ENCODE measurements at regions not wholly inside any gene's neighbourhood (a gene's known extent, or its start where the extent isn't known, plus 50 kb on each side); places are given as distances from the start of the nearest gene placed in this dataset.

GRCh38 chr3:124249038-124249437, 257.1 kb upstream of the ROPN1 start:
- DNase-seq, result no peak

DNA sequence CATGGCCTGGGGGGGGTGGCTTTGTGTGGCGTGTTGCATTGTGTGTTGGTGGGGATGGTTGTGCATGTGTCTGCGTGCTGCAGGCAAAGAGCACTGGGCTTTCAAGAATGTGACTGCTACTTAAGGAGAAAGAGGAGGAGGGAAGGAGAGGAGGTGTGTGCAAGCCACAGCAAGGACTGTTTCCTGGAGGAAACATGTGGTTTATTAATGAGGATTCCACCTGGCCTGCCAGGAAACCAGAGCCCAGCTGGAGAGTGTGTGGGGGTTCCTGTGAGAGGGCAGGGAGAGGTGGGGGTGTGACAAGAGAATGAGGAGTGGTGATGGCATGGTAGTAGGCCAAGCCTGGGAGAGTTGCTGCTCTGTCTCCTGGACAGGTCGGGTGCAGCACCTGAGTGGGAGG, 258.1 kb upstream of the ROPN1 start:
- no peak for DNase-seq

GRCh38 chr3:124256156-124256555, 264.2 kb upstream of the ROPN1 start:
- DNase-seq, result no peak

DNA sequence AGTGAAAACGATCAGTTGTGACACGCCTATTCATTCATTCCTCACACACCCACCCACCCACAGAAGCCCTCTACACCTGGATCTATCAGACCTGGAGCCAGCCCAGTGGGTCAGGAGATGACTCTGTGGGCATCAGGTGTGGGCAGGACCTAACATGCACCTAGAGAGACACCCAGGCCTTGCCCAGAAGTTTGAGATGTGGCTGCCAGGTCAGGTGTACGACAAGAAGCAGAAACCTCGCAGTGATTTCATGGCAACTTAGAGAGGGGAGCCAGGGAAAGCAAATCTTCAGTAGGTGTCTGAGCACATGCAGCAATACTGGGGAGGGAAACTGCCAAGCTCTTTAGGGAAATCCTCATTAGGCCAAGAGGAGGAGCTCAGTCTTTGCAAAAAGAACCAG, 264.7 kb upstream of the ROPN1 start:
- DNase-seq, result no peak

- DNase-seq, result peak; percentile 25 to 59 (median 47)
Observed at GRCh38 chr3:124257336-124257864, 265.5 kb upstream of the ROPN1 start.

- peak; percentile 28 to 49 (median 37) for DNase-seq
Observed at GRCh38 chr3:124258057-124258500, 266.2 kb upstream of the ROPN1 start.

- peak; percentile 89 to 91 (median 89) for DNase-seq
Observed at GRCh38 chr3:124260206-124260915, 268.4 kb upstream of the ROPN1 start.

- DNase-seq, result no peak
Observed at GRCh38 chr3:124261306-124261705, 269.4 kb upstream of the ROPN1 start.

- peak; percentile 60 to 76 (median 66) for DNase-seq
Observed at GRCh38 chr3:124263168-124263567, 271.2 kb upstream of the ROPN1 start.

GRCh38 chr3:124264346-124264745, 272.4 kb upstream of the ROPN1 start:
- DNase-seq, result no peak

- DNase-seq, result no peak
Observed at GRCh38 chr3:124266487-124266886, 274.6 kb upstream of the ROPN1 start.

DNA sequence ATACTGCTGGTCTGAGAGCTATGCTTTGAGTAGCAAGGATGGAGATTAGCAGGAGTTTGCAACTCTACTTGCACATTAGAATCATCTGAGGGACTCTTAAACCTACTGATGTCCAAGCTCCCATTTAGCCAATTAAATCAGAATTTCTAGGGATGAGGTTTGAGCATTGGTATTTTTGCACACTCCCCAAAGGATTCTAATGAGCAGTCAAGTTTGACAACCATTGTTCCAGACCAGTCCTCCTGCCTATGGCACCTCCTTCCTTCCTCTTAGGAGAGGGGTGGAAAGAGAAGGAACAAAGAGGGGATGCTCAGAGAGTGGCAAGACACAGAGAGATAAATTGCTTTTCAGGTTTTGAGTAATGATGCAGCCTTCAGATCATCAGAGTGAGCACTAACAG, 275.5 kb upstream of the ROPN1 start:
- DNase-seq, result no peak

GRCh38 chr3:124268355-124268754, 276.4 kb upstream of the ROPN1 start:
- DNase-seq, result no peak

- DNase-seq, result no peak
Observed at GRCh38 chr3:124269619-124270018, 277.7 kb upstream of the ROPN1 start.

DNA sequence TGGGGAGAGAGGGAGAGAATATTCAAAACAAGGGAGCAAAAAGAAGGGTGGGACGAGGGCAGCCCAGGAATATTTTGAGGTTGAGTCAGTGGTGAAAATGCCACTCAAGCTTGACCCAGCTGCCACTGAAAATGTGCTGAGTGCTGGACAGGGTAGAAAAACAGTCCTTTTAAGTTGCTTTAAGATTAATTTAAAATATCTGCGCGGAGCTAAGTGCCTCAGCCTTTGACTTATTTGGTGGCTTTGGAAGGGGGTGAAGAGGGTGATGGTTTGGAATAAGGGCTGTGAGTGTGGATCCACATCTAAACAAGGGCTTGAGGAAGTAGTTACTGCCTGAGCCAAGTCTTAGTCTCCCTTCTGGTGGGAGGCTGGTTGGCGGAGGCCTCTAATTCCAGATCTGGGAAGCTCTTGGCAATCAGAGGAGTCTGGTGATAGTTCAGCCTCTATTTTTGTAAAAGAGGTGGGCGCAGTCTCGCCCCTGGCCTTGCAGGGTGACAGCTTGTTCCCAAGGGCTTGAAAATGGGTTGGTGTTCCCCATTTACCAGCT, 280.8 kb upstream of the ROPN1 start:
- DNase-seq, result peak in 2 of 3 donors; percentile 10 to 34

GRCh38 chr3:124273651-124274050, 281.7 kb upstream of the ROPN1 start:
- DNase-seq, result no peak

- DNase-seq, result peak; percentile 44 to 67 (median 58)
Observed at GRCh38 chr3:124274051-124274450, 282.1 kb upstream of the ROPN1 start.

DNA sequence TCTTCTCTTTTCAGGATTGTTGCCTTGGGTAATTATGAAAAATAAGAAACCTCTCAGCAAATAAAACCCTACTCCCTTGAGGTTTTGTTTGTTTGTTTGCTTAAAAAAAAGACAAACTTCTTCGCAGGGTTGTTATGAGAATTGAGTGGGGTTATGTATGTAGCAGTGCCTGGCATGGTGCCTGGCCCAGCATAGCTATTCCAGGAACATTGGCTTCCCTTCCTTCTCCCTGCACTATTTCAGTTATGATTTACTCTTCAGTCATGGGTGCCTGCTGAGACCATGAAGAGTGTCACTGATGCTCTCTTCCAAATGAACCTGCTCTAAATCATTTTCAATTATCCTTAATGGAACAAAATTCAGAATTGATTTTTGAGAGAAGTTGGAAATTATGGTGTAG, 283.5 kb upstream of the ROPN1 start:
- DNase-seq, result no peak

GRCh38 chr3:124276133-124276532, 284.2 kb upstream of the ROPN1 start:
- DNase-seq, result no peak

- no peak for DNase-seq
Observed at GRCh38 chr3:124276539-124277143, 284.7 kb upstream of the ROPN1 start.

DNA sequence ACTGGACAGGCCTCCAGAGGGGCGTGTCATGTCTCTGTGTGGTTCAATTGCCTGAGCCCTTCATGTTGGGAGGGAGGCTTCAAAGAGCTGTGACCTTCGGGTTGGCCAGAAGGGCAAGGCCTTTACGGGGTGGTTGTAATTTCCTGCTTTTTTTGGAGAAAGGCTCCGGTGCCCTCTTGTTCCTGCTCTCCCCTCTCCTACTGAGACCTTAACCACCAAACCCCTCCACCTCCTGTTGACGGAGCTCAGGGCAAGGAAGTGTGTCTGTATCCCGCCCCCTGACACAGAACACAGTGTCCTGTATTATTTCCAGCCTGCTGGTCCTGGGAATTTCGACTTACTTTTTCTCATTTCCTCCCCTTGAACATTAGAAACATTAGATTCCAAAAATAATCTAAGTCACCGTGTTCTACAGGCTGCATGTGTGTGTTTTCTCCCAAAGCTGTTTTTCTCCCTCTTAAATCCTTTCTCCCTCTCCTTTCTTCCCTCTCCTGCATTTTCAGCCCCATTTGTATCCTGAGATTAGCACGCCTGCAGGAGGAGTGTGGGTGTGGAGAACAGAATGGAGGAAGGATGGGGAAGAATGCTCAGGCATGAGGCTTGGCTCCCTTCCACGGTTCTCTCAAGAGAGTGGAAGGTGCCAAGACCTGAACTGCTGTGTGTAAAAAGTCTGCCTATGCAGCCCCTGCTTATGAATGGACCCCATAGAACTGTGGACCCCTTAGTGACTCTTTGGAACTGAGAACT, 285.4 kb upstream of the ROPN1 start:
- DNase-seq, result no peak

- peak; percentile 41 to 55 (median 51) for DNase-seq
Observed at GRCh38 chr3:124281453-124282316, 289.8 kb upstream of the ROPN1 start.

Measured in suppressor macrophage treated with lipopolysaccharide for 1 hour (primary cell).